GM12865 (cell line): ENCODE measurements at regions not wholly inside any gene's neighbourhood (a gene's known extent, or its start where the extent isn't known, plus 50 kb on each side); places are given as distances from the start of the nearest gene placed in this dataset.

Experiments used
- DNase-seq: peaks from one replicate; pipeline ENCODE4 v3.0.0; 2010; ENCODE audit warnings: low read depth
- H3K4me3 ChIP-seq: 2 replicates; pipeline ENCODE4 v1.5.1; 2011; ENCODE audit warnings: mild to moderate bottlenecking, low read depth, low read length, control low read depth
- TF ChIP-seq, protein P1 (sequence below): IDR thresholded peaks from 2 replicates; pipeline ENCODE4 v1.5.1; 2011; ENCODE audit warnings: low read length, control low read depth, low read depth, inconsistent platforms; ENCODE audit not compliant: insufficient read depth; ENCODE audit errors: missing control alignments

DNA sequence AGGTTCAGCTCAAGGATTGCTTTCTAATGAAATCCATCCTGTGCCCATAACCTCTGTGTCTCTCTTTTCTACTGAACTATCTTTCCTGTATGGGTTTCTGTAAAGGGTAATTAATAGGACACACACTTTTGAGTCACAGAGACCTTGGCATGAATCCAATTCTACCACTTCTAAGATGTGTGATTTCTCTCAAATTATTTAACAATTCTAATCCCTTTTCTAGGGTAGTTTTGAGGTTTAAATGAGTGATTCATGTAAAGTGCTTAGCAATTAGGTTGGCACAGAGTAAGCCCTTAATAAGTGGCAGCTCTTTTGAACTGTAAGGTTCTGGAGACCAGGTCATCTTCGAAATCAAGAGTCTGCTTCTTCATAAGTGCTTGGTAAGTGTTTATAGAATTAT is 202.7 kb downstream of the RASSF9 start:
- no peak overlapping the region for H3K4me3 ChIP-seq
- DNase-seq, result no peak

DNA sequence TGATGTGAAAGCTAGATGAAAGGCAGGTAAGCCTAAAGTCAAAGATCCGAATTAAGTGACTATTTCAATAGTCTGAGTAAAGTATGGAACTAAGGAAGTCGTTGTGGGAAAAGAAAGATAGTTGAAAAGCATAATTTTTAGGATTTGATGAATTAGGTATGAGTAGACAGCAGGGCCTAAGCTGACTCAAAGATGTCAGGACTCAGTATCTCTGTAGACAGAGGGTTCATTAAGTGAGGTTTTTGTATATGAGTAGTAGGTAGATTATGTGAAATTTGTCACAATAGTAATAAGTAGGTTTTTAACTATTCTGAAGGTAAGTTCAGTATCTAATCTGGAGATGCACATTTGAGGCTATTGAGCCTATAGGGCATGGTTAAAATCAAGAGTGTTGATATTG is 196.4 kb downstream of the RASSF9 start:
- no peak overlapping the region for H3K4me3 ChIP-seq
- DNase-seq, result no peak
- TF ChIP-seq, protein P1, sequence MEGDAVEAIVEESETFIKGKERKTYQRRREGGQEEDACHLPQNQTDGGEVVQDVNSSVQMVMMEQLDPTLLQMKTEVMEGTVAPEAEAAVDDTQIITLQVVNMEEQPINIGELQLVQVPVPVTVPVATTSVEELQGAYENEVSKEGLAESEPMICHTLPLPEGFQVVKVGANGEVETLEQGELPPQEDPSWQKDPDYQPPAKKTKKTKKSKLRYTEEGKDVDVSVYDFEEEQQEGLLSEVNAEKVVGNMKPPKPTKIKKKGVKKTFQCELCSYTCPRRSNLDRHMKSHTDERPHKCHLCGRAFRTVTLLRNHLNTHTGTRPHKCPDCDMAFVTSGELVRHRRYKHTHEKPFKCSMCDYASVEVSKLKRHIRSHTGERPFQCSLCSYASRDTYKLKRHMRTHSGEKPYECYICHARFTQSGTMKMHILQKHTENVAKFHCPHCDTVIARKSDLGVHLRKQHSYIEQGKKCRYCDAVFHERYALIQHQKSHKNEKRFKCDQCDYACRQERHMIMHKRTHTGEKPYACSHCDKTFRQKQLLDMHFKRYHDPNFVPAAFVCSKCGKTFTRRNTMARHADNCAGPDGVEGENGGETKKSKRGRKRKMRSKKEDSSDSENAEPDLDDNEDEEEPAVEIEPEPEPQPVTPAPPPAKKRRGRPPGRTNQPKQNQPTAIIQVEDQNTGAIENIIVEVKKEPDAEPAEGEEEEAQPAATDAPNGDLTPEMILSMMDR, result no peak

More for the DNA sequence above, 202.7 kb downstream of the RASSF9 start:
- TF ChIP-seq, protein P1, result no peak

DNA sequence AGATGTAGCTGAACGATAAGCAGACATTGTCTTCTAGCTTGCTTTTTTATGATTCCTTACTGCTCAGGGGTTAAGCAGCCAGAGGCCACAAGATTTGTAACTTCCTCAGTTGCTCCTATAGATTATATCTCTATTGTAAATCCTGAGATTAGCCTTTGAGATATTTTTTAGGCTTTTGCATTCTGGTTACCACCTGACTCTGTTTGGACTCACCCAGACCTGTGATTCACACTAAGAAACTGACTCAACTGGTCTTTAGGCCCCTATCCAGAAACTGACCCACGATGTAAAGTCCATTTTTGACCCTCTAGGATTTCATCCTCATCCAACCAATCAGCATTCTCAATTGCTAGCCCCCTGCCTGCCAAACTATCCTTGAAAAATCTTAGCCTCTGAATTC is 194.4 kb downstream of the RASSF9 start:
- H3K4me3 ChIP-seq, result no peak overlapping the region
- DNase-seq, result no peak
- TF ChIP-seq, protein P1, result no peak

DNA sequence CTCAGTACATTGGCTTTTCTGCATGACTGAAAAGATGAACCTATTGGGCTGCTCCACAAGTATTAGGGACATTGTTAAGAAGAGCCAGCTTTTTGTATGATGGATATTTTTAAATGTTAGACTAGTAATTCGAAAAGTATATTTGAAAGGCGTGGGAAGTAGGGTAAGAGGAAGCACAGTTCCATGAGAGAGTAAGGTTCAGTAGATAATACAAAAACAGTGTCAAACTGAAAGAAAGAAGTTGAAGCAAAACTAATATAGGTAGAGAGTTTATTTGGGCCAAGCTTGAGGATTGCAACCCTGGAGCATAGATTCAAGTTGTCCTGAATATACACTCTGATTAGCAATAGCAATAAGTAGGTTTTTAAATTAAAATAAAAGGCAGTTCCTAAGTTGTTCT is 193.9 kb downstream of the RASSF9 start:
- no peak overlapping the region for H3K4me3 ChIP-seq
- TF ChIP-seq, protein P1, result no peak

DNA sequence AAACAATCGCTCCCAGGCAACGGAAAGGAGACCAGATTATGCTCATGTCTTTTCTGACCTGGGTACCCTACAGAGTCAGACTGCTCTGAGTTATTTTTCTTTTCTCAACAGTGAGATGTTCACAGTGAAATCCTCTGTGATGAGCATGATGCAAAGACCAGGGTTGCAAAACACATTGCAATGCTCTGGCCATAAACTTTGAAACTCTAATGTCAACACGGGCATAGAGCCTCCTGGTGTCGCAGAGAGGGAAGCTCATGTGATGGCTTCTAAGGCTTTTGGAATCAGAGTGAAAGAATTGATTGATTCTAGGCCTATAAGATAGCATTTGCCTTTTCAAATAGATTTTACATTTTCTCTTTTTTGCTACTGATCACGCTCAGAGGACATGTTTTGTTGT is 193.4 kb downstream of the RASSF9 start:
- H3K4me3 ChIP-seq, result no peak overlapping the region
- TF ChIP-seq, protein P1, result peak; percentile 8
- peak; percentile 9 for DNase-seq

More for the DNA sequence above, 193.9 kb downstream of the RASSF9 start:
- DNase-seq, result no peak

DNA sequence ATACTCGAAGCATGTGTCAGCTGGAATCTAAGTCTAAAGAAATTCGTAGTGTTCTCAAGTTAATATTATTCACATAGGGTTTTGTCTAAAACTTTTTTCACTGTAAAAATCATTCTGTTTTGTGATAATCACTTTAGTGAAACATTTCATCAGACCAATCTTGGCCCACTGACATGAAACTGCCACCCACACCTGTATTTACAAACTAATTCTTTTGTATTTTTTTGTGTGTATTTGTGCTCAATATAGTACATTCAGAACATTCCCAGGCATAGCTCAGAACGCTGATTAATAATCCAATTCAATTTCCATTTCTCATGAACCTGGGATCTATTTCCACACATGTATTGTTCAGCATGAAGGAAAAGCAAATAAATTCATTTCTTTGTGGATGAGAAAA is 191.7 kb downstream of the RASSF9 start:
- TF ChIP-seq, protein P1, result no peak
- H3K4me3 ChIP-seq, result no peak overlapping the region
- DNase-seq, result no peak

DNA sequence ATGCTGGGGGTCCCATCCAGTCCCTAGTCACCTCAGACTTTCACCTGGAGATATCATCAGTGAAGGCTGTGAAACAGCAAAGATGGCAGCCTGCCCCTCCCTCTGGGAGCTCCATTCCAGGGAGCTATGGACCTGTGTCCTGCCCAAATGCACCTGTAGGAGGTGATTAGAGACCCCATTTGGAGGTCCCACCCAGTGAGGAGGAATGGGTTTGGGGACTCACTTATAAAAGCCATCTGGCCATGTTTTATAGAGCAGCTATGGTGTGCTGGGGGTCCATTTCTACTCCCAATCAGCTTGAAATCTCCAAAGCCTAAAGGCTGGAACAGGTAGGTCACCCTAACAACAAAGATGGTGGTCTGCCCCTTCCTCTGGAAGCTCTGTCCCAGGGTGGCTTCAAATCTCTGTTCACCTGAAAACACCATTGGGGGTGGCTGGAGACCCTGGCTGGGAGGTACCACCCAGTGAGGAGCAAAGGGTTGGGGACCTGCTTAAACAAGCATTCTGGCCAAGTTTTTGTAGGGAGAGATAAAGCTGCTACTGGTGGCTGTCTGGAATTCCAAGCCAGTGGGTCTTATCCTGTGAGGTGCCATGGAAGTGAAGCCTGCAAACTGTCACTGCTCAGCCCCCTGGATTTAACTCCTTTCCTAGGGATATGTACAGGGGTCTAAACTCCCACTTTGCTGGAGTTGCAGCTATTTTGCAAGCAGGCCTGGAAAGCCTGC is 182.3 kb downstream of the RASSF9 start:
- no peak for DNase-seq
- TF ChIP-seq, protein P1, result no peak
- H3K4me3 ChIP-seq, result no peak overlapping the region
